Colonic mucosa (tissue), 4 donors: ENCODE measurements at regions not wholly inside any gene's neighbourhood (a gene's known extent, or its start where the extent isn't known, plus 50 kb on each side); places are given as distances from the start of the nearest gene placed in this dataset.

ENCODE experiments used
- DNase-seq: peaks from one replicate; pipeline ENCODE4 v3.0.0-alpha.2; 2020
- H3K27ac ChIP-seq: fragments of 200-600 bp; one replicate; pipeline ENCODE4 v1.8.0; 2021
- H3K27me3 ChIP-seq: fragments of 200-600 bp; one replicate; pipeline ENCODE4 v1.8.0; 2021
- H3K36me3 ChIP-seq: fragments of 200-600 bp; one replicate; pipeline ENCODE4 v1.8.0; 2021
- H3K4me1 ChIP-seq: fragments of 200-600 bp; one replicate; pipeline ENCODE4 v1.8.0; 2021; ENCODE audit warnings: mild to moderate bottlenecking
- H3K4me3 ChIP-seq: fragments of 200-600 bp; one replicate; pipeline ENCODE4 v1.8.0; 2021
- H3K9ac ChIP-seq, 2 donors: one replicate each; pipeline ENCODE4 v1.7.0; 2013; ENCODE audit warnings: control low read depth in 2 of 2, low read depth in 2 of 2, low read length in 2 of 2
- H3K9me3 ChIP-seq: fragments of 200-600 bp; one replicate; pipeline ENCODE4 v1.8.0; 2021
- intact Hi-C: fragments of 100-400 bp; cut with DNase I; formaldehyde crosslinking; loops from one replicate; pipeline ENCODE4 v1.14.1; 2022
- TF ChIP-seq, protein P1 (sequence below): fragments of 200-600 bp; IDR thresholded peaks from one replicate; pipeline ENCODE4 v1.8.0; 2022; ENCODE audit warnings: antibody characterized with exemption, mild to moderate bottlenecking
- donor health status: healthy.
- donor health status: DM: no; HTN: no; CAD: no.
- donor health status: DM: no; HTN: no; CAD: no.

DNA sequence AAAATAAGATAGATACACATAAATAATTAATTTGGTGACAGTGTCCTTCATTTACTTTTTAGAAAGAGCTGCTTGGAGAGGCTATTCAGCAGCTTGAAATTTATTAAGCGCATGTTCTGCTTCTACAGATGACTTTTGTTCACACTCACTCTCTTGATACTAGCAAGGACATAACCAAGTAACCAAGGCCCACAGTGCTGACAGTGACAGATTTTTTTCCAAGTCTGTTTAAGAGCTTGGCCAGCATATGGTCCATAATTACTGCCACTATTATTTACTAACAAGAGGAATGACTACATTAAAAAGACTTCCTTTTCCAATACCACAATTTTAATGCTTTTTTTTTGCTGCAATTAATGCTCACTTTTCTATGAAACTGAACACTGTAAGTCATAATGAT is 673.7 kb upstream of the MIR17HG start:
- Histone ChIP-seq H3K4me3 (no peak overlapping the region), H3K27ac (no peak overlapping the region), H3K36me3 (no peaks in the 10 kb centered on the region), H3K4me1 (no peaks in the 10 kb centered on the region), H3K9ac (no peak overlapping the region), H3K9me3 (no peaks in the 10 kb centered on the region), H3K27me3 (no peaks in the 10 kb centered on the region)
- intact Hi-C loops = no loop called here
- no peak for DNase-seq
- TF ChIP-seq, protein P1, sequence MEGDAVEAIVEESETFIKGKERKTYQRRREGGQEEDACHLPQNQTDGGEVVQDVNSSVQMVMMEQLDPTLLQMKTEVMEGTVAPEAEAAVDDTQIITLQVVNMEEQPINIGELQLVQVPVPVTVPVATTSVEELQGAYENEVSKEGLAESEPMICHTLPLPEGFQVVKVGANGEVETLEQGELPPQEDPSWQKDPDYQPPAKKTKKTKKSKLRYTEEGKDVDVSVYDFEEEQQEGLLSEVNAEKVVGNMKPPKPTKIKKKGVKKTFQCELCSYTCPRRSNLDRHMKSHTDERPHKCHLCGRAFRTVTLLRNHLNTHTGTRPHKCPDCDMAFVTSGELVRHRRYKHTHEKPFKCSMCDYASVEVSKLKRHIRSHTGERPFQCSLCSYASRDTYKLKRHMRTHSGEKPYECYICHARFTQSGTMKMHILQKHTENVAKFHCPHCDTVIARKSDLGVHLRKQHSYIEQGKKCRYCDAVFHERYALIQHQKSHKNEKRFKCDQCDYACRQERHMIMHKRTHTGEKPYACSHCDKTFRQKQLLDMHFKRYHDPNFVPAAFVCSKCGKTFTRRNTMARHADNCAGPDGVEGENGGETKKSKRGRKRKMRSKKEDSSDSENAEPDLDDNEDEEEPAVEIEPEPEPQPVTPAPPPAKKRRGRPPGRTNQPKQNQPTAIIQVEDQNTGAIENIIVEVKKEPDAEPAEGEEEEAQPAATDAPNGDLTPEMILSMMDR = no peak

DNA sequence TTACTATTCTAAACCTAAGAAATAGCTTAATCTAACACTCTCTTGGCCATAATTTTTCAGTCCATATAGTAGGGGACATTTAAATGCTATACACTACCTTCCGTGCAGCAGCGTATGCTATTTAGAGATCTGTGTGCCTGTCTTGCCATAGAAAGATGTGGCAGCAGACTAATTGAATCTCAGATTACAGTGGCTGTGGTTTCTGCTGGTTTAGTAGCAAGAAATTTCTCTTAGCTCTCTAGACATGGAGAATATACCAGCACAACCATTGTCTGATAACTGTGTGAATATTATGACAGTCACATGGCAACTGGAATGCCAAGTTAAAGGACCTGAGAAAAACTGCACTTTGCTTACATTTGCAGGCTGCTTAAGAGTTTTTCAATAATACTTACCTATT is 672.4 kb upstream of the MIR17HG start:
- TF ChIP-seq, protein P1 = no peak
- Histone ChIP-seq H3K27me3 (no peaks in the 10 kb centered on the region), H3K36me3 (no peaks in the 10 kb centered on the region), H3K27ac (no peak overlapping the region), H3K4me3 (no peak overlapping the region), H3K9ac (no peak overlapping the region), H3K9me3 (no peaks in the 10 kb centered on the region), H3K4me1 (no peaks in the 10 kb centered on the region)
- intact Hi-C loops = no loop called here
- DNase-seq = no peak

DNA sequence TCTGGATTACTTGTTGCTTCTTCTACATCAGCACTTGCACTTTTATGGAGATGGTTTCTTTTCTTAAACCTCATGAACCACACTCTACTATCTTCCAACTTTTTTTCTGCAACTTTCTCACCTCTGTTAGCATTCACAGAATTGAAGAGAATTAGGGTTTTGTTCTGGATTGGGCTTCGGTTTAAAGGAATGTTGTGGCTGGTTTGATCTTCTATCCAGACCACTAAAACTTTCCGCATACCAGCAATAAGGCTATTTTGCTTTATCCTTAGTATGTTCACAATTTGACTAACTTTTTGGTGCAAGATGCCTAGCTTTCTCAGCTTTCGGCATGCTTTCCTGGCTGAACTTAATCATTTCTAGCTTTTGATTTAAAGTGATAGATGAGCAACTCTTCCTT is 666.7 kb upstream of the MIR17HG start:
- H3K27ac ChIP-seq = no peak overlapping the region
- DNase-seq = no peak
- H3K36me3 ChIP-seq = no peaks in the 10 kb centered on the region
- TF ChIP-seq, protein P1 = no peak
- intact Hi-C loops = no loop called here
- no peaks in the 10 kb centered on the region for H3K9me3 ChIP-seq
- H3K9ac ChIP-seq = no peak overlapping the region
- H3K27me3 ChIP-seq = no peaks in the 10 kb centered on the region
- no peaks in the 10 kb centered on the region for H3K4me1 ChIP-seq
- H3K4me3 ChIP-seq = no peak overlapping the region

DNA sequence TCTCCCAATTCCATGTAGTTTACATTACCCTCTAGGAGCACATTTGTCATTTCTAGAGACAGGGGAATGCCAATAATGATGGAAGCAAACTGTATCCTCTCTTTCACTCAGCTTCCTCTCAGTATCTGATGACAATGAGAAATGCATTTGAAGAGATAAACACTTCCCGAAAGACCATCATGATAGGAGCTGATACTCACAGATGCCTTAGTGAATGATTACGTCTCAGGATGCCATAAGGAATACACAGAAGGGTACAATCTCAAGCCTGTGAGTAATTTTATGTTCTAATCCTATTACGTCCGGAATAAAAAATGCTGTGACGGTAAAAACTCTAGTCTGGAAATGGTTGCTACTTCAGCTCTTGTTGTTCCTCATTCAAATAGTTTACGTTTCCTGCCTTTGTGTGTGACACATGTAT is 663.8 kb upstream of the MIR17HG start:
- H3K4me3 ChIP-seq = no peak overlapping the region
- TF ChIP-seq, protein P1 = no peak
- H3K4me1 ChIP-seq = no peaks in the 10 kb centered on the region
- no peaks in the 10 kb centered on the region for H3K9me3 ChIP-seq
- no peak for DNase-seq
- H3K9ac ChIP-seq = no peak overlapping the region
- H3K36me3 ChIP-seq = no peaks in the 10 kb centered on the region
- H3K27me3 ChIP-seq = no peaks in the 10 kb centered on the region
- intact Hi-C loops = no loop called here
- H3K27ac ChIP-seq = no peak overlapping the region

DNA sequence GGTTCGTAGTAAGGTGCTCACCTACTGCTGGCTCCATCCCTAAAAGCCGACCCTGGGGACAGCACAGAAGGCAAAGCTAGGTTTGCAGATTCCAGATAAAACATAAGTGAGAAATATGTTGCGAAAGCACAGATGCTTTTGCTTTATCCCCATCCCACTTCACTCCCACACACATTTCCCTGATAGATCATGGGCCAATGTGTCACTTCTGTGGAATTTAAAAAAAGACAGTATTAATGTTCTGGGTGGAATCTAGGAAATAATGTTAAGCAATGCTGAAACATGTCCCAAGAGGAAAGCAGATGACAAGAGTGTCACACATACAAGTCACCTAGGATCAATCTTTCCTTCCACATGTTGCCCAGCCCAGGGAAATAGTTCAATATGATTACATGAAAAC is 661.0 kb upstream of the MIR17HG start:
- intact Hi-C loops = no loop called here

More for the DNA sequence above, 661.0 kb upstream of the MIR17HG start:
- DNase-seq = no peak
- H3K36me3 ChIP-seq = no peaks in the 10 kb centered on the region
- TF ChIP-seq, protein P1 = no peak
- no peaks in the 10 kb centered on the region for H3K27me3 ChIP-seq
- no peak overlapping the region for H3K4me3 ChIP-seq
- H3K4me1 ChIP-seq = no peaks in the 10 kb centered on the region
- no peak overlapping the region for H3K27ac ChIP-seq
- H3K9ac ChIP-seq = no peak overlapping the region
- H3K9me3 ChIP-seq = no peaks in the 10 kb centered on the region
